Calu3 (cell line): ENCODE measurements at regions not wholly inside any gene's neighbourhood (a gene's known extent, or its start where the extent isn't known, plus 50 kb on each side); places are given as distances from the start of the nearest gene placed in this dataset.
A peak's percentile ranks its signal among the peaks of the same experiment; 100 is the strongest.

ENCODE experiments used
- BruUV-seq: library from RNA; stranded (reverse); fragments of 400-500 nt; replicated peaks from 2 replicates; lab custom pipeline; 2021; lab: Mats Ljungman, UMichigan
- CTCF ChIA-PET: fragments of 300-600 bp; sonication (Branson Sonifier 250); formaldehyde crosslinking; loops from one replicate; lab custom pipeline; 2022; ENCODE audit warnings: antibody characterized with exemption; lab: Charles Lee
- DNase-seq: peaks from one replicate; pipeline ENCODE4 v3.0.0; 2022
- H3K27ac Mint-ChIP-seq: one replicate; pipeline ENCODE4 v1.8.0; 2022; ENCODE audit warnings: mixed read lengths; ENCODE audit not compliant: unreplicated experiment
- H3K27me3 Mint-ChIP-seq: one replicate; pipeline ENCODE4 v1.8.0; 2022; ENCODE audit warnings: mixed read lengths; ENCODE audit not compliant: unreplicated experiment
- H3K36me3 Mint-ChIP-seq: one replicate; pipeline ENCODE4 v1.8.0; 2022; ENCODE audit warnings: mild to moderate bottlenecking, moderate library complexity, mixed read lengths; ENCODE audit not compliant: insufficient read depth, unreplicated experiment
- H3K4me1 Mint-ChIP-seq: one replicate; pipeline ENCODE4 v1.8.0; 2022; ENCODE audit warnings: mild to moderate bottlenecking, low read depth, mixed read lengths; ENCODE audit not compliant: unreplicated experiment
- H3K4me3 Mint-ChIP-seq: one replicate; pipeline ENCODE4 v1.8.0; 2022; ENCODE audit warnings: mild to moderate bottlenecking, low read depth, moderate library complexity, mixed read lengths; ENCODE audit not compliant: unreplicated experiment
- H3K9me3 Mint-ChIP-seq: one replicate; pipeline ENCODE4 v1.8.0; 2022; ENCODE audit warnings: low read depth, mixed read lengths; ENCODE audit not compliant: unreplicated experiment
- intact Hi-C: fragments of 100-400 bp; cut with micrococcal nuclease; formaldehyde crosslinking; loops from one replicate; pipeline ENCODE4 v1.10.0; 2022; ENCODE audit not compliant: unreplicated experiment
- TF ChIP-seq, protein P1 (sequence below): fragments of 200-600 bp; IDR thresholded peaks from one replicate; pipeline ENCODE4 v1.8.0; 2022; ENCODE audit warnings: antibody characterized with exemption; ENCODE audit not compliant: unreplicated experiment

GRCh38 chr12:42733911-42734310 lies 144.4 kb upstream of the PRICKLE1 start:
- peaks cover 6% of the 10 kb centered on the region for H3K4me1 Mint-ChIP-seq
- H3K27ac Mint-ChIP-seq = no peak overlapping the region
- H3K36me3 Mint-ChIP-seq = no peaks in the 10 kb centered on the region
- H3K4me3 Mint-ChIP-seq = no peak overlapping the region
- intact Hi-C loops = no loop called here
- DNase-seq = no peak
- BruUV-seq = no TSS peak
- H3K27me3 Mint-ChIP-seq = no peaks in the 10 kb centered on the region
- TF ChIP-seq, protein P1, sequence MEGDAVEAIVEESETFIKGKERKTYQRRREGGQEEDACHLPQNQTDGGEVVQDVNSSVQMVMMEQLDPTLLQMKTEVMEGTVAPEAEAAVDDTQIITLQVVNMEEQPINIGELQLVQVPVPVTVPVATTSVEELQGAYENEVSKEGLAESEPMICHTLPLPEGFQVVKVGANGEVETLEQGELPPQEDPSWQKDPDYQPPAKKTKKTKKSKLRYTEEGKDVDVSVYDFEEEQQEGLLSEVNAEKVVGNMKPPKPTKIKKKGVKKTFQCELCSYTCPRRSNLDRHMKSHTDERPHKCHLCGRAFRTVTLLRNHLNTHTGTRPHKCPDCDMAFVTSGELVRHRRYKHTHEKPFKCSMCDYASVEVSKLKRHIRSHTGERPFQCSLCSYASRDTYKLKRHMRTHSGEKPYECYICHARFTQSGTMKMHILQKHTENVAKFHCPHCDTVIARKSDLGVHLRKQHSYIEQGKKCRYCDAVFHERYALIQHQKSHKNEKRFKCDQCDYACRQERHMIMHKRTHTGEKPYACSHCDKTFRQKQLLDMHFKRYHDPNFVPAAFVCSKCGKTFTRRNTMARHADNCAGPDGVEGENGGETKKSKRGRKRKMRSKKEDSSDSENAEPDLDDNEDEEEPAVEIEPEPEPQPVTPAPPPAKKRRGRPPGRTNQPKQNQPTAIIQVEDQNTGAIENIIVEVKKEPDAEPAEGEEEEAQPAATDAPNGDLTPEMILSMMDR = no peak
- H3K9me3 Mint-ChIP-seq = no peaks in the 10 kb centered on the region
- CTCF ChIA-PET = no interaction called here

DNA sequence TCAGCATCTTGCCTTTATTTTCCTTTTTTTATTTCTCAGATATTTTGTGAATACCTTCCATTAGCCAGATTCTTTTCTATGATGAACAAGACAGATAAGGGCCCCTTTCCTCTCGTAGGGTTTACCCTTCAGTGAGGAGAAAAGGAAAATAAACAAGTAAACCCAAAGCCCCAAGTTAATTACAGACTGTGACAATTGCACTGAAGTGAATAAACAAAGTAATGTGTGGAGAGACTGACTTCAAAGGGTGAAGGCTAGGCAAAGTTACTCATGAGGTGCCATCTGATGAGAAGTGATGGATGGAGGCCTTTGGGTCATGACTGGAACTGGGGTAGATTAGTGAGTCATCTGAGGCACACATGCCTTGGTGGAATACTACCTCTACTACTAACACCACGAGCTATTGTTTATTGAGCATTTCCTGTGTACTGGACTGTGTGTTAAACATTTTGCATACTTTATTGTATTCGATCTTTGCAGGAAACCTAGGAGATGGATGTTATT lies 143.4 kb upstream of the PRICKLE1 start:
- DNase-seq = no peak
- intact Hi-C loops = no loop called here
- no TSS peak for BruUV-seq
- no peaks in the 10 kb centered on the region for H3K9me3 Mint-ChIP-seq
- H3K27ac Mint-ChIP-seq = no peak overlapping the region
- no peaks in the 10 kb centered on the region for H3K36me3 Mint-ChIP-seq
- peaks cover 6% of the 10 kb centered on the region for H3K4me1 Mint-ChIP-seq
- CTCF ChIA-PET = no interaction called here
- no peaks in the 10 kb centered on the region for H3K27me3 Mint-ChIP-seq
- TF ChIP-seq, protein P1 = no peak
- no peak overlapping the region for H3K4me3 Mint-ChIP-seq

DNA sequence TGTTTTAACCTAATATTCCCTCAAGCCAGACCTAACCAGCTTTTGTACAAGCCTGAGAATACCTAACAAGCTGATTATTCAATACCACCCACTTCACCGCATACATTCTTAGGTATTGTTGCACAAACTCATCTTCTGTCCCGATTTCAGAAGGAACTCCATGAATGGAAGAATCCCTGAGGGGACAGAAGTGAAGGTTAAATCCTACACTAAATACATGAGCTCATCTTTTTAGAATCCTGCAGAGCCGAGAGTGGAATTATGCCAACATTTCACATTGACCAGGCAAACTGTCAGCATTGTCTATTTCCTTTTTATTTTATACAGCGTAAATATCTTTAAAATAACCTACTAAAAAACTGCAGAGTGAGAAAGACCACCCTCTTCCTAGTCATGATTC lies 140.7 kb upstream of the PRICKLE1 start:
- CTCF ChIA-PET = no interaction called here
- TF ChIP-seq, protein P1 = no peak
- Mint-ChIP-seq H3K4me3 (no peak overlapping the region), H3K4me1 (peaks cover 6% of the 10 kb centered on the region), H3K27me3 (no peaks in the 10 kb centered on the region), H3K36me3 (no peaks in the 10 kb centered on the region), H3K27ac (no peak overlapping the region), H3K9me3 (no peaks in the 10 kb centered on the region)
- no TSS peak for BruUV-seq
- intact Hi-C loops = no loop called here
- DNase-seq = no peak

- Mint-ChIP-seq H3K36me3 (no peaks in the 10 kb centered on the region), H3K27me3 (no peaks in the 10 kb centered on the region), H3K27ac (no peak overlapping the region), H3K4me1 (peaks cover 6% of the 10 kb centered on the region), H3K9me3 (no peaks in the 10 kb centered on the region), H3K4me3 (no peak overlapping the region)
- intact Hi-C loops = no loop called here
- peak; percentile 14 for DNase-seq
- TF ChIP-seq, protein P1 = no peak
- BruUV-seq = no TSS peak
- CTCF ChIA-PET = no interaction called here
These were observed 140.0 kb upstream of the PRICKLE1 start for GRCh38 chr12:42729535-42729900.
